HepG2 (cell line): ENCODE measurements at regions not wholly inside any gene's neighbourhood (a gene's known extent, or its start where the extent isn't known, plus 50 kb on each side); places are given as distances from the start of the nearest gene placed in this dataset.

Source experiments
- ATAC-seq: fragments of 200-7000 bp; cut with Tn5 transposase; 3 replicates; pipeline ENCODE4 v1.9.1; 2020; ENCODE audit warnings: mild to moderate bottlenecking, moderate library complexity
- BruUV-seq: library from RNA; stranded (reverse); fragments of 400-500 nt; replicated peaks from 2 replicates; lab custom pipeline; 2021; lab: Mats Ljungman, UMichigan
- CTCF ChIA-PET: fragments of 300-600 bp; formaldehyde crosslinking; extraction: SDS; loops from one replicate; lab custom pipeline; 2021; ENCODE audit warnings: low total read pairs, inconsistent platforms, low intra/inter-chr PET ratio; lab: Yijun Ruan, JAX
- POLR2A ChIA-PET: fragments of 350-600 bp; sonication (Branson Sonifier 250); formaldehyde crosslinking; loops from one replicate; lab custom pipeline; 2020; ENCODE audit warnings: antibody characterized with exemption, inconsistent platforms; lab: Yijun Ruan, JAX
- DNase-seq: peaks from one replicate; pipeline ENCODE4 v3.0.0-alpha.2; 2015; ENCODE audit warnings: low spot score
- FAIRE-seq: peaks from 3 replicates; lab custom pipeline; 2011; peaks lifted over from hg19 to GRCh38; lab: Jason Lieb, UNC
- H2AFZ ChIP-seq: one replicate; pipeline ENCODE4 v1.6.1; 2011; ENCODE audit warnings: low read length, inconsistent platforms
- H3K27ac ChIP-seq: fragments of 300-600 bp; 3 replicates; pipeline ENCODE4 v1.8.0; 2011; ENCODE audit warnings: mixed run types, mild to moderate bottlenecking, mixed read lengths, low read length, inconsistent platforms; ENCODE audit not compliant: insufficient read depth; ENCODE audit errors: extremely low read length
- H3K27me3 ChIP-seq, 2 experiments: fragments of 200-600 bp in 1 of 2; 2 replicates in 1 of 2; 3 replicates in 1 of 2; pipeline versions ENCODE4 v1.6.0 to v1.8.0; 2011; ENCODE audit warnings: low read length in 2 of 2, mild to moderate bottlenecking in 2 of 2, moderate library complexity in 2 of 2, inconsistent platforms in 1 of 2; ENCODE audit not compliant: insufficient read depth in 2 of 2, control insufficient read depth in 1 of 2
- H3K36me3 ChIP-seq, 2 experiments: fragments of 200-600 bp in 1 of 2; replicated peaks in 1 of 2; 2 replicates in 1 of 2; 3 replicates in 1 of 2; pipeline versions ENCODE4 v1.5.1 to v1.8.0; 2011; ENCODE audit warnings: low read length in 2 of 2, inconsistent platforms in 1 of 2; ENCODE audit not compliant: insufficient read depth in 2 of 2, control insufficient read depth in 1 of 2
- H3K4me1 ChIP-seq: 2 replicates; pipeline ENCODE4 v1.5.1; 2012; ENCODE audit warnings: low read length, inconsistent platforms; ENCODE audit not compliant: insufficient read depth
- H3K4me2 ChIP-seq: 2 replicates; pipeline ENCODE4 v1.6.0; 2011; ENCODE audit warnings: low read depth, low read length, inconsistent platforms
- H3K4me3 ChIP-seq, 3 experiments: fragments of 200-600 bp in 1 of 3; sonication (generic), shearing (Covaris generic) in 1 of 3; replicated peaks in 1 of 3; 2 replicates each; pipeline ENCODE4 v1.5.1; 2011 to 2016; ENCODE audit warnings: low read length in 3 of 3, inconsistent platforms in 2 of 3, low read depth in 2 of 3, mild to moderate bottlenecking in 2 of 3, control low read depth in 1 of 3, mixed read lengths in 1 of 3; ENCODE audit not compliant: insufficient read depth in 1 of 3
- H3K79me2 ChIP-seq: one replicate; pipeline ENCODE4 v1.6.1; 2011; ENCODE audit warnings: low read length, inconsistent platforms; ENCODE audit not compliant: insufficient read depth
- H3K9ac ChIP-seq: 2 replicates; pipeline ENCODE4 v1.6.0; 2011; ENCODE audit warnings: mild to moderate bottlenecking, low read depth, low read length, inconsistent platforms; ENCODE audit not compliant: insufficient read depth
- H3K9me3 ChIP-seq: 2 replicates; pipeline ENCODE4 v1.5.1; 2012; ENCODE audit warnings: mild to moderate bottlenecking, low read length
- H4K20me1 ChIP-seq: 2 replicates; pipeline ENCODE4 v1.6.0; 2011; ENCODE audit warnings: inconsistent platforms, mild to moderate bottlenecking, low read length, moderate library complexity; ENCODE audit not compliant: insufficient read depth
- ATAD3A ChIP-seq: sonication (generic); formaldehyde crosslinking; IDR thresholded peaks from 2 replicates; pipeline ENCODE4 v1.4.0; 2020; ENCODE audit warnings: missing genetic modification reagents
- CAMTA2 ChIP-seq: sonication (generic); formaldehyde crosslinking; IDR thresholded peaks from 2 replicates; pipeline ENCODE4 v1.4.0; 2020; ENCODE audit warnings: mild to moderate bottlenecking, missing genetic modification reagents, borderline replicate concordance
- CEBPG ChIP-seq: IDR thresholded peaks from 2 replicates; pipeline ENCODE4 v1.6.1; 2016
- ELF1 ChIP-seq: sonication (generic); formaldehyde crosslinking; IDR thresholded peaks from 2 replicates; pipeline ENCODE4 v1.4.0; 2020; ENCODE audit warnings: missing genetic modification reagents
- JUND ChIP-seq: sonication (generic); formaldehyde crosslinking; IDR thresholded peaks from 2 replicates; pipeline ENCODE4 v1.8.0; 2022; ENCODE audit warnings: mild to moderate bottlenecking, missing genetic modification reagents
- MEIS1 ChIP-seq: sonication (generic); formaldehyde crosslinking; IDR thresholded peaks from 2 replicates; pipeline ENCODE4 v1.9.0; 2021; ENCODE audit warnings: mild to moderate bottlenecking, missing genetic modification reagents, moderate library complexity, borderline replicate concordance
- REPIN1 ChIP-seq: sonication (generic); formaldehyde crosslinking; IDR thresholded peaks from 2 replicates; pipeline ENCODE4 v1.8.0; 2022; ENCODE audit warnings: missing genetic modification reagents, low read depth, mild to moderate bottlenecking, borderline replicate concordance
- SIN3B ChIP-seq: fragments of 150-350 bp; IDR thresholded peaks from 2 replicates; pipeline ENCODE4 v1.6.1; 2014; ENCODE audit warnings: low read length
- SOX6 ChIP-seq, 2 experiments: fragments of 450-650 bp in 1 of 2; sonication (generic) in 1 of 2; formaldehyde crosslinking in 1 of 2; IDR thresholded peaks; 2 replicates each; pipeline versions ENCODE4 v1.4.0 to v1.6.1; 2017 to 2020; ENCODE audit warnings: antibody characterized with exemption in 1 of 2, mild to moderate bottlenecking in 1 of 2, missing genetic modification reagents in 1 of 2
- ZFP41 ChIP-seq: sonication (generic); formaldehyde crosslinking; IDR thresholded peaks from 2 replicates; pipeline ENCODE4 v1.4.0; 2020; ENCODE audit warnings: mild to moderate bottlenecking, missing genetic modification reagents, borderline replicate concordance
- ZNF496 ChIP-seq: sonication (generic); formaldehyde crosslinking; IDR thresholded peaks from 2 replicates; pipeline ENCODE4 v1.8.1; 2023; ENCODE audit warnings: mild to moderate bottlenecking, moderate library complexity, missing genetic modification reagents; ENCODE audit not compliant: insufficient replicate concordance
- ZNF720 ChIP-seq: sonication (generic); formaldehyde crosslinking; IDR thresholded peaks from 2 replicates; pipeline ENCODE4 v1.4.0; 2020; ENCODE audit warnings: missing genetic modification reagents
- WGBS: methylation state at CpG from one replicate; pipeline ENCODE4 v1.1.6; 2017; ENCODE audit warnings: low lambda C conversion rate; 5-methylcytosine and 5-hydroxymethylcytosine counted together
- in situ Hi-C: cut with HindIII; loops from 2 replicates; pipeline ENCODE4 v1.10.0; 2017; ENCODE audit warnings: low pct_unique_long_range_greater_than_20kb; ENCODE audit not compliant: extremely low pct_ligation_motif_present
- intact Hi-C: fragments of 100-400 bp; cut with micrococcal nuclease; formaldehyde crosslinking; loops from one replicate; pipeline ENCODE4 v1.10.0; 2022; ENCODE audit not compliant: unreplicated experiment
- TF ChIP-seq, protein P1 (sequence below): sonication (generic); formaldehyde crosslinking; IDR thresholded peaks from 2 replicates; pipeline ENCODE4 v1.4.0; 2020; ENCODE audit warnings: missing genetic modification reagents, borderline replicate concordance

DNA sequence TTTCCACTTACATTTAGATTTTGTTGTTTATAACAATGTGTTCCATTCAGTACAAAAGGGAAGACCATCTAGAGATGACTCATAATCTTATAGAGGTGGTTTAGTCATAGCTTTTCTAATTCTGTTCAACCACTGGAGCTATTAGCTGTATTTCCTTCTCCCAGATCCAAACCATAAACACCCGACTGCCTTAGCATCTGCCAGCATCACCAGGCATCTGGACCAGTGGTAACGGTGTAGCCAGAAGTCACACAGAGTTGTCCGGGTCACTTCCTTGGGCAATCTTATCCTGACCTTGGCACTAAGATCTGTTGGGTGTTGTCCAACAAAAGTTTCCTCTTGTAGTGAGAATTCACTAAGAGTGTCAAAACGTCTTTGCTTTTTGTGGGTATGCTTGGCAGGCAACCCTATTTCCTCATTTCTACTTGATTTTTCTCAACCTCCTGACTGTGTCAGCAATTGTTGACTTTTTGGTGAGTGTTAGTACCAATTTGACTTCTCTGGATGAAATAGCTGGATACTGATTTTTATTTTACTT, 372.1 kb upstream of the B3GALT2 start:
- no TSS peak for BruUV-seq
- DNase-seq (no peak), ATAC-seq (no peak), FAIRE-seq (no peak)
- Histone ChIP-seq H3K27ac (no peak overlapping the region), H2AFZ (no peak overlapping the region), H3K36me3 (no peaks in the 10 kb centered on the region), H4K20me1 (no peaks in the 10 kb centered on the region), H3K27me3 (no peaks in the 10 kb centered on the region), H3K9ac (no peak overlapping the region), H3K9me3 (no peaks in the 10 kb centered on the region), H3K4me1 (no peaks in the 10 kb centered on the region), H3K79me2 (no peaks in the 10 kb centered on the region), H3K4me2 (no peak overlapping the region), H3K4me3 (no peak overlapping the region)
- WGBS = 2% methylated on average over 4 of the region's 4 CpGs
- TF ChIP-seq CEBPG (CRISPR knock-in tag) (no peak), ZFP41 (CRISPR knock-in tag) (no peak), ZNF496 (CRISPR knock-in tag) (no peak), SOX6 (IDR thresholded peaks at IDR 0.05) (no peak), SOX6 (CRISPR knock-in tag; IDR thresholded peaks at IDR 0.05) (no peak), JUND (CRISPR knock-in tag) (no peak), CAMTA2 (CRISPR knock-in tag) (no peak), MEIS1 (CRISPR knock-in tag) (no peak), REPIN1 (CRISPR knock-in tag) (no peak), ELF1 (CRISPR knock-in tag) (no peak), ATAD3A (no peak), SIN3B (no peak), ZNF720 (CRISPR knock-in tag) (no peak)
- TF ChIP-seq, protein P1, sequence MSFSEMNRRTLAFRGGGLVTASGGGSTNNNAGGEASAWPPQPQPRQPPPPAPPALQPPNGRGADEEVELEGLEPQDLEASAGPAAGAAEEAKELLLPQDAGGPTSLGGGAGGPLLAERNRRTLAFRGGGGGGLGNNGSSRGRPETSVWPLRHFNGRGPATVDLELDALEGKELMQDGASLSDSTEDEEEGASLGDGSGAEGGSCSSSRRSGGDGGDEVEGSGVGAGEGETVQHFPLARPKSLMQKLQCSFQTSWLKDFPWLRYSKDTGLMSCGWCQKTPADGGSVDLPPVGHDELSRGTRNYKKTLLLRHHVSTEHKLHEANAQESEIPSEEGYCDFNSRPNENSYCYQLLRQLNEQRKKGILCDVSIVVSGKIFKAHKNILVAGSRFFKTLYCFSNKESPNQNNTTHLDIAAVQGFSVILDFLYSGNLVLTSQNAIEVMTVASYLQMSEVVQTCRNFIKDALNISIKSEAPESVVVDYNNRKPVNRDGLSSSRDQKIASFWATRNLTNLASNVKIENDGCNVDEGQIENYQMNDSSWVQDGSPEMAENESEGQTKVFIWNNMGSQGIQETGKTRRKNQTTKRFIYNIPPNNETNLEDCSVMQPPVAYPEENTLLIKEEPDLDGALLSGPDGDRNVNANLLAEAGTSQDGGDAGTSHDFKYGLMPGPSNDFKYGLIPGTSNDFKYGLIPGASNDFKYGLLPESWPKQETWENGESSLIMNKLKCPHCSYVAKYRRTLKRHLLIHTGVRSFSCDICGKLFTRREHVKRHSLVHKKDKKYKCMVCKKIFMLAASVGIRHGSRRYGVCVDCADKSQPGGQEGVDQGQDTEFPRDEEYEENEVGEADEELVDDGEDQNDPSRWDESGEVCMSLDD (CRISPR knock-in tag) = no peak
- intact Hi-C loops (no loop called here), in situ Hi-C loops (no loop called here)
- ChIA-PET CTCF (no interaction called here), POLR2A (no interaction called here)
